HFF-Myc (cell line): ENCODE measurements at regions not wholly inside any gene's neighbourhood (a gene's known extent, or its start where the extent isn't known, plus 50 kb on each side); places are given as distances from the start of the nearest gene placed in this dataset.

Source experiments
- DNase-seq: peaks from one replicate; pipeline ENCODE4 v3.0.0-alpha.2; 2011; ENCODE audit warnings: low read depth; ENCODE audit errors: extremely low read depth
- H3K4me3 ChIP-seq: replicated peaks from 2 replicates; pipeline ENCODE4 v1.5.1; 2011; ENCODE audit warnings: low read depth, mild to moderate bottlenecking, control low read depth, low read length
- CTCF ChIP-seq: IDR thresholded peaks from 2 replicates; pipeline ENCODE4 v1.5.1; 2012; ENCODE audit warnings: mild to moderate bottlenecking, low read depth, low read length, control low read depth; ENCODE audit errors: missing control alignments

- no peak overlapping the region for H3K4me3 ChIP-seq
- no peak for TF ChIP-seq CTCF
- DNase-seq: no peak
These were observed 136.8 kb upstream of the SLC4A4 start for GRCh38 chr4:71201817-71202576.

GRCh38 chr4:71202705-71203104 lies 136.1 kb upstream of the SLC4A4 start:
- TF ChIP-seq CTCF: no peak
- no peak for DNase-seq
- H3K4me3 ChIP-seq: no peak overlapping the region

- no peak overlapping the region for H3K4me3 ChIP-seq
- DNase-seq: no peak
- TF ChIP-seq CTCF: no peak
These were observed 134.8 kb upstream of the SLC4A4 start for GRCh38 chr4:71204056-71204455.

- no peak overlapping the region for H3K4me3 ChIP-seq
- no peak for TF ChIP-seq CTCF
- DNase-seq: no peak
These were observed 132.1 kb upstream of the SLC4A4 start for GRCh38 chr4:71206763-71207162.

- no peak for TF ChIP-seq CTCF
- no peak for DNase-seq
- no peak overlapping the region for H3K4me3 ChIP-seq
These were observed 129.7 kb upstream of the SLC4A4 start for GRCh38 chr4:71209161-71209560.

GRCh38 chr4:71210823-71211222 lies 128.0 kb upstream of the SLC4A4 start:
- no peak for DNase-seq
- no peak overlapping the region for H3K4me3 ChIP-seq
- TF ChIP-seq CTCF: no peak

- DNase-seq: no peak
These were observed 127.1 kb upstream of the SLC4A4 start for GRCh38 chr4:71211748-71212147.

More at GRCh38 chr4:71211748-71212147, 127.1 kb upstream of the SLC4A4 start:
- TF ChIP-seq CTCF: no peak
- H3K4me3 ChIP-seq: no peak overlapping the region
